SW 1271 (cell line): ENCODE measurements at regions not wholly inside any gene's neighbourhood (a gene's known extent, or its start where the extent isn't known, plus 50 kb on each side); places are given as distances from the start of the nearest gene placed in this dataset.
"Not testable (repeated sequence)": the region's sequence is repeated elsewhere in the genome, so short reads cannot be mapped to it uniquely, and the experiment has no call there.

Experiments
- DNase-seq, 2 experiments: peaks; one replicate each; lab custom pipeline; 2025; lab: John Stamatoyannopoulos, UW

DNA sequence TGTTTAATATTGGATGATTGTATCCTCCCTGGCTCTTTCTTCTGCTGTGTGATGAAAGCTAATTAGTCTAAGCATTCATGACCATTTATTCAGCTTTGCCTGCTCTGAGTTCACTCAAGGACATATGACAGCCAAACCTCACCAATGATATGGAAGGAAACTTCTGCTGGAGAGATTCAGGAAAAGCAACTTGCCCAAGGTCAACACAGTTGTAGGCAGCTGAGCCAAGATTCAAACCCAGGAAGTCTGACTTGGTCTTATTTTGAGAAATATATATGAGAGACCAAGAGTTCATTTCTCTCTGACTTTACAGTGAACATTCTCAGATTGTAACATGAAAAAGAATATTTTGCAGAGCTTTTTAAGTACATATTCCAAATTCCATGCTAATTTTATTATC lies 1588.5 kb upstream of the PIK3C3 start:
- DNase-seq = no peak

DNA sequence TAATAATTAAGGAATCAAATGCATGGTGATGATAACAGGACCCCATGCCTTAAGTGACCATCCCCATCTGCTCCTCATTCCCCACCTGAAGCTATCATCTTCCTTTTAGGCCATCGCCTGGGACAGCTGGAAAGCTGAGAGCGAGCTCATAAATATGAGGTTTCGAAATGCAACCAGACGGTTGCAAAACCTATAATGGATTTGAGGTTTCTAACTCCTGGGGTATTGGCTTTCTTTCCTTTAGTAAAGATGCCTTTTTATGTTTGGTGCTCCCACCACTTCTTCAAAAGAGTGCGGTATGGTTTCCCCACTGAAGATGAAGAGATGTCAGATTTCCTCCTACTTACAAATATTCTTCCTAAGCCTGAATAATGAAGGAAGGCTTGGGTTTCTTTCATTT lies 1589.5 kb upstream of the PIK3C3 start:
- DNase-seq = no peak

DNA sequence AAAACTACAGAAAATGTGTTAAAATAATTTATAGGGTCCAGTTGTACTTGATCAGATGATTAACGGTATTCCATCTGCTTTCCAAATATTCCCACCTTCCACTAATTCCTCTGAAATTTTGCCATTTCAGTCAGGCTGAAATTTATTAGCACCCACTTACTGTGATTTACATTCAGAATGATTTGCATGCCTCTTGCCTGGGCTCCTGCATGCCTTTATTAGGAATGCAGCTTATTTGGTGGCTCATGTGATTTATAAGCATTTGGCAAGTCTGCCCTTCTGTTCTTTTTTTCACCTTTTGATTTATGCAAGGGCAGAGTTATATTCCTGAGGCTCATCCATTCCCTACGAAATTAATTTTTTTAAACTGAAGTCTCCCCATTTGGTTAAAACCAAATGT lies 1594.5 kb upstream of the PIK3C3 start:
- DNase-seq = no peak

DNA sequence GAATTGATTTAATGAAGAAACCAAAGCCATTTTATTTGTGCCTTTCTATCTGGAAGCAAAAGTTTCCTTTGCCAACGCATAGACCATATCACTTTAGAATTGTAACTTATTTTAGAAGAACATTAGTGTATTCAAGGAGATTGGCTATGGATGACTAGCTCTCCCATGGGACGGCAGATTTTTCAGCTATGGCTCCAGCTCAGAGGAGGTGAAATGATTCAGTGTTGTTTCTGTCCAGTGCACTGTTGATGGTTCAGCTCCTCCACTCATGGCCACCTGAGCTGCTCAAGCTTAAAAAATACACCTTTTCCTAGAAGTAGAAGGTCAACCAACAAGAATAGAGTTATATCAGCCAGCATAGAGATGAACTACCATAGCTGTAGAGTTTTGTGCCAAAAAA lies 1597.5 kb upstream of the PIK3C3 start:
- no peak for DNase-seq

DNA sequence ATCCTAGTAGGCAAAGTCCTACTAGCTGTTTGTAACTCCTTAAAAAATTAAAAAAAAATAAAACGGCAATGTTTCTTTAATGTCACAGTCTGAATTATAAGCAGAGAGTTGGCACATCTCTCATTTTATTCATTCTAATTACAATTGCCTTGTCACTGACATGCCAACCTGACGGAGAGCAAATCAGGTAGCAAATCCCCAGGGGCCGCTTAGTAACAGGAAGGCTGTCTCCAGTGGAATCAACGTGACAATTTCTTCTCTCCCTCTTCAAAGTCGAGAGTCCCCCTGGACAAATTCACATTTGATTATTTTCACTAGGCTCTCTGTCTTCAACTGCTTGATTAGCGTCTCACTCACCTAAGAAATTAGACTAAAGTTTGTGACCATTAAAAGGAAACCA lies 1598.9 kb upstream of the PIK3C3 start:
- no peak for DNase-seq

DNA sequence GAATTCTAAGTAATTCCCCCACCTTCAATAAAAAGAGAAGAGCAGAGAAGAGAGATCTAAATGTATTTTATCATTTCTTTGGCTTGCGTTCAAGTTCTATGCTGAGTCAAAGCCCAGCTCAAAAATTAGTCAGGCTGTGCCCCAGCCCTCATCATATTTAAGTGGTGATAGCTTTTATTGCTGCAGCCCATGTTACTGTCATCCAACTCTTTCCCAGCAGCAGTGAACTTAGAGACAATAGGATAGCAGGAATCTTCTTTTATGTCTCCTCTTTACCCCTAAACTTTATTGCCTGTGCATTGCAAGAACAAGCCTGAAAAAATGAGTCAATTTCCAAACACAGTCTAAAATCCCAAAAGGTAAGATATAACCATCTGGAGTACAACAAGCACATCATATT lies 1599.3 kb upstream of the PIK3C3 start:
- DNase-seq = no peak

DNA sequence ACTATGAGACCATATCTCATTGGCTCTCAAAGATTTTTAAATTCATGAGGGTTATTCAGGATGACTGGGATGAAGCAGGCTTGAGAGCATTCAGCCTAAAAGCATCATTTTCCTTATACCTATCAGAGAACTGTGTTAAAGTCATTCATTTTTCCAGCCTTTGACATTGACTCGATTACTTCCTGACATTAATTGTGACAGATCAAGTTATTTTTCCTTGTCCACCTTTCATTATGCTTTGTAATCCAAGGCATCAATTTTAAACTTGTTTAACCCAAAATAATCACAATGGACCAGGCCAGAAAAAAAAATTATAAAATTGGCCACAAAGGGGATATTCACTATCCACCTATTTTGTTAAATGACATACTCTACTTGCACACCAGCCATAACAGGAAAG lies 1606.8 kb upstream of the PIK3C3 start:
- DNase-seq = no peak

DNA sequence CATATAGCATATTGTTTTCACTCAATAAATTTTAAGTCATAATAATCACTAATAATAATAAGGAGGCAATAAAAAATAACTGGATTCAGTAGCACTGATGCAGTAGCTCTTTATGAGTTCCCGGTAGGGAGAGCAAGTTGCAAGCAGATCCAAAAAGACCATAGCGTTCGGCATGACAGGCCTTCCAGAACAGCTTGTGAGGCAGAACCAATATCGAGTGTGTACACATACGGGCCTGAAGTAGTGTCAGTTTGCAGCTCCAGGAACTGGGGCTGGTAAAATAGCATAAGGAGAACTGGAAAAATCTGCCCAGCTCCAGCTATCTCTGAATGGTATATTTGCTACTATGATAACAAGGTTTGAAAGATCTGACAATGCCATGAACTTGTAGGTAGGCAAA lies 1607.8 kb upstream of the PIK3C3 start:
- DNase-seq = no peak

DNA sequence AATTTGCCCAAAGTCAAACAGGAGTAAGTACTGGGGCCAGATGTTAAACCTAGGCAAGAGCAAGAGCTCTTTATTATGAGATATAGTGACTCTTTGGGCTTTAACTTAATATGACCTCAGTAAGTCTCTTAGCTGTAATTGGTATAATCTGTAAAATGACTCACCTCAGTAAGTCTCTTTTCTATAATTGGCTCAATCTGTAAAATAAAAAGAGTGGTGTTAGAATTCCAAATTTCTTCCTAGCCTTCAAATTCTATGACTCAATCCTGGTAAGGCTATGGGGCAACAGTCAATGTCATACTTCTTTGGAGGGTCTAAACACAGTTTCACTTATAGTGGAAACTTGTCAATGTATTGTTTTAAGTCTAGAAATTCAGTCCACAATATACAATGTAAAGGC lies 1608.9 kb upstream of the PIK3C3 start:
- no peak for DNase-seq

DNA sequence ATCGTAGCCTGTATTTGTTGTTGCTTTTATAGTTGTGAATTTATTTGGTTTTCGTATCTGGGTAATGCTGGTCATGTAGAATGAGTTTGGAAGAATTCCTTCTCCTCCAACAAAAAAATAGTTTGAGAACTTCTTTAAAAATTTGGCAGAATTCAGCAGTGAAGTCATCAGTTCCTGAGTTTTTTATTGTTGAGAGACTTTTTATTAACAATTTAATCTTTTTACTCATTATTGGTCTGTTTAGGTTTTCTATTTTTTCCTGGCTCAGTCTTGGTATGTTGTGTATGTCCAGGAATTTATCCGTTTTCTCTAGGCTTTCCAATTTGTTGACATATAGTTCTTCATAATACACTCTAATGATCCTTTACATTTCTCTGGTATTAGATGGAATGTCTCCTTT lies 1613.3 kb upstream of the PIK3C3 start:
- DNase-seq = no peak

DNA sequence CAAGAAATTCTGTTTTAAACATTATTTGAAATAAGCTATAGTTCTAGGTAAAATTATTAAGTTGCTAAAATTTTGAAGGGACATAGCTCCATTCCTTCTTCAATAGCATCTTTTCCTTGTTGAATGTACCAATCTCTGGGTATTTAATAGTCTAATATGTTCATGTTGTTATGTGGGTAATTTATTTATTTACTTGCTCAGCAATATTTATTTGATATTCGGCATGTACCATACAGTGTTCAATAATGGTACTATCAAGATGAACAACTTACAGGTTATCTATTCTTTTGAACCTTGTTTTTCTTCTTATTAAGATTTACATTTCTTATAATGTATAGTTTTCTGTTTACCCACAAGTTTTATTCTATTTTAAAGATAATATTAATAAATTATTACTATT lies 1616.8 kb upstream of the PIK3C3 start:
- no peak for DNase-seq

DNA sequence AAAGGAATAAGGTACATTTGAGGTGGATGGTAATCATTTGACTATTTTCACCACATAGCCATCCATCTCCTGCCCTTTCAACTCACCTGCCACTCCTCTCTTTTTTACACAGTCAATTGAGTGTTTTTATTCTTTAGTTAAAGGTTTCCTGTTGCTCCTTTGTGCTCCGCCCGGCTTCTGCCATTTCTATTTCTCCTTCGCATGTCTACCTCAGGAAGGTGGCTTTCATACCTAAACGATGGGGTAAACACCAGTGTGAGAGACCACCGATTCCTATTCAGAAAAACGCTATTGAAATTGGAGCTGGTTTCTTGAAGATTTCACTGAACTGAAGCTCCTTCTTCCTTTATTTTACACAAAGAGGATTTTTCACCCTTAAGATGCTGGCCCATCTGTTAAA lies 1628.0 kb upstream of the PIK3C3 start:
- DNase-seq = no peak

DNA sequence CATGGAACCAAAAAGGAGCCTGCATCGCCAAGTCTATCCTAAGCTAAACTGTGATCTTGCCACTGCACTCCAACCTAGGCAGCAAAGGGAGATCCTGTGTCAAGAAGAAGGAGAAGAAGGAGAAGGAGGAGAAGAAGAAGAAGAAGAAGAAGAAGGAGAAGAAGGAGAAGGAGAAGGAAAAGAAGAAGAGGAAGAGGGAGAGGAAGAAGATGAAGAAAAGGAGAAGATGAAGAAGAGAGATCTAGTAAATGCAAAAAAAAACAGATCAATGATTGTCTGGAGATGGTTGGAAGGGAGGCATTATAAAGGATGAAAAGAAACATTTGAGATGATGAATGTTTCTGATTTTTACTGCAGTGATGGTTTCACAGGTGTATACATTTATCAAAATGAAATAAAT lies 1629.0 kb upstream of the PIK3C3 start:
- no peak for DNase-seq

DNA sequence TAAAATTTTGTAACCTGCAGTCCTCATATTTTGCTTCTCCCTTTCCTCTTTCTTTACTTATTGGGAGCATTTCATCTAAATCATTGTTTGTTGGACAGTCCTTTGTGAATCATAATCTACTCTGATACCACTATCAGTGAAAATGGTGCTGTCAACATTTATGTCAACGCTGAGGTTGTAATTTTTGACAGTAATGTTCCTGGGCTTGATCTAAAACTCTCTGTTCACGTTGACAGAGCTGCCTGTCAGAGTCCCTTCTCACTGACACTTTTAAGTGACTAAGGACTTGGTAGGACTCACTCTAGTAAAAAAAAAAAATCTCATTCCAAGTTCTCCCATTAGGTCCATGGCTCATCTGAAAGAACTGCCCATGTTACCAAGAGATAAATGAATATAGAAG lies 1640.8 kb upstream of the PIK3C3 start:
- no peak for DNase-seq

DNA sequence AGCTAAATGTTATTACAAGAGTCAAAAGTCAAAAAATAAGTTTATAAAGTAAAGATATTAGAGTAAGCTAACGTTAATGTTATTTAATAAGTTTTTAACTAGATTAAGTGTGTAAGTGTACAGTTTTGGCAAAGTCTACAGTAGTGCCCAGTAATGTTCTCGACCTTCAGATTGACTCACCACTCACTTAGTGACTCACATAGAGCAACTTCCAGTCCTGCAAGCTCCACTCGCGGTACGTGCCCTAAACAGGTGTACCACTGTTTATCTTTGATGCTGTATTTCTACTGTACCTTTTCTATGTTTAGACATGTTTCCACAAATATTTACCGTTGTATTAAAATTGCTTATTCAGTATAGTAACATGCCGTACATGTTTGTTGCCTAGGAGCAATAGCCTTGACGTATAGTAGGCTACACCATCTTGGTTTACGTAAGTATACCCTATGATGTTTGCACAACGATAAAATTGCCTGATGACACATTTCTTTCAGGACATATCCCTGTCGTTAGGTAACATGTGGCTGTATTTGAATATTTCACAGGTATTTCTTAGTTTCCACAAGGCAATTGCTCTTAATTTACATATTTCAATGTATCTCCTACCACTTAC lies 1641.9 kb upstream of the PIK3C3 start:
- DNase-seq = no peak

DNA sequence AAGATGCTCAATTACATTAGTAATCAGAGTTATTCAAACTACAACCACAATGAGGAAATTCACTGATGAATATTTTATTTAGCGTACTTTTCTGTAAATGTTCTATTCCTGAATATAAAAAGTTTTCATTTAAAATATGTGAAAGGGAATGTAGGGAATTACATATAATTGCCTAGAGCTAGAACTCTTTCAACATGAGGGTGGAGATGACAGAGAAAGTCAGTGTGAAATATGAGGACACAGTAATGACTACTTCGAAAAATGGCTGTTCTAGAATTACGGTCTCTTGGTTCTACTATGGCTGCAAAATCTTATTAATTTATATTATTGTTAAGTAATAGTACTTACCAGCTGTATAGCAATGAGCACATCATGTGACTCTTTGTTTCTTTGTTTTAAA lies 1647.4 kb upstream of the PIK3C3 start:
- DNase-seq = no peak

DNA sequence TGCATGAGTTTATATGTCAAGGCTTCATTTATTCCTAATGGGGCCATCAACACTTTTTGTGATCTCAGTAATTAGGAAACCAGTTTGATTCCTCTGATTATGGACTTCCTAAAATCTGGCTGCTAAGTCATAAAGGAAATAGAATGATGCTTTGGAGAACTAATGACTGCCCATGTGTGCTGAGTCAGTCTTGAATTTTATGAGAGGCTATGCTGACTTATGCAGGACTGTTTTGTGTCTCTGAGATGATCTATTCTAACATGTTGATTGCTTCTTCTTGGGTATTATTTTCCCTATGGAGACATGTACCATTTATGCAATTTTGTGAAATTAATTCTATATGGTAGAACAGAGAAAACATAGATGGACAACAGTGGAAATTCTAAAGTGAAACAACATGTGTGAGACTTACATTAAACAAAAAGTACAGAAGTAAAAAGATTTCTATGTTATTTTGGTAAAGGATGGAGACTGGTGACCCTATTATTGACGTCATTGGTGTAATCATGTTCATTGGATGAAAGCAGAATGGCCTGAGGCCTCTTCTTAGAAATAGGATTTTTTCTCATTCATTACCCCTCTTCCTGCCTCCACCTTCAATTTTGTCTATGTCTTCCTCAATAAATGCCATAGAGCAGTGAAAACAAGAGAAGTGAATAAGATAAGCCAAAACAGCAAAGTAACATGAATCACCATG lies 1658.2 kb upstream of the PIK3C3 start:
- no peak for DNase-seq

DNA sequence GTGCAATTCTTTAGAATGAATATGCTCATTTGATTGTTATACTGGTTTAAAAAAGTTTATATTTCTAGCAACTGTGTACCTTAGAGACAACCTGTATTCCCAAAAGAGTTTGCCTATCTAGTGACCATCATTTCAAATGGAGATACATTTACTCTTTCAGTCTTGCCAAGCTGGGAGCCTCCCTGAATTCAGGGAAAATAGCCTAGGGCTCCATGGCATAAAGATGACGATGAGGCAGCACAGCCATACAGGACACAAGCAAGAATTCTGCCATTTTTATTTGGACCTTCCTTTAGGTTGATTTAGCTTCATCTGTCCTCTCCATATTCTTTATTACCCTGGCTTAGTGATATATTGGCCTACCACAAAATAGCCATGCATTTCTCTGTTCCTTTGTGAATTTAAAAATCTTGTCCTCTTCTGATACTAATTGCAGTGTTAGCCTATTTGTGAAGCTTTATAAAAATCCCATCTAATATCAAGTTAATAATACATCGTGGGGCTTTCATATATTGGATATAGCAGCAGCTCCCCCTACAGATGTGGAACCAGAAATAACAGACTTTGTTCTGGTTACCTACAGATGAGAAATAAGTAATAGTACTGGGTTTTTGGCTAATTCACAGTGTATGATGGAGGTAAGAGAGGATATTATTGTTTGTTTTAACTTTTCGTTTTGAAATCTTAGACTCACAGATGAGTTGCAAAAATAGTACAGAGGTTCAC lies 1661.9 kb upstream of the PIK3C3 start:
- DNase-seq = no peak

DNA sequence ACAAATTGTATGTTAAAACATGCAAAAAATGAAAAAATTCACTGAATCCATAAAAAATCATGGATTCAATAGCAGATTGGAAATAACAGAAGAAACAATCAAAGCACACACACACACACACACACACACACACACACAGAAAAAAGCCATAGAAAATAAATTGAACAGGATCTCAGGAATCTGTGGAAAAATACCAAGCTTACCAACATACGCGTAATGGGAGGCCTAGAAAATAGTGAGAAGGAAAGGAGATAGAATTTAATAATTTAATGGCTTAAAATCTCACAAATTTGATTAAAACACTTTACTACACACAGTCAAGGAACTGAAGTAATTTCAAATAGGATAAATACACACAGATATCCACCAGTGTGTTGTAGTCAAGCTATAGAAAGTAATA lies 1671.5 kb upstream of the PIK3C3 start:
- no peak for DNase-seq

DNA sequence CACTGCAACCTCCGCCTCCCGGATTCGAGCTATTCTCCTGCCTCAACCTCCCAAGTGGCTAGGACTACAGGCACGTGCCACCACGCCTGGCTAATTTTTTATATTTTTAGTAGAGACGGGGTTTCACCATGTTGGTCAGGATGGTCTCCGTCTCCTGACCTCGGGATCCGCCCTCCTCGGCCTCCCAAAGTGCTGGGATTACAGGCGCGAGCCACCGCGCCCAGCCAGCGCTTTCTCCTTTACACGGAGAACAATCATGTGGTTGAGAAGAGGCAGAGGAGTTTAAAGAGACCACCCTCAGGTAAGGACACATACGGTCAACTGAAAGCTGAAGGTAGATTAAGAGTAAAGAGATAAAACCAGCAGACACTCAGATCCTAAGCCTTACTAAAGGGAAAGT lies 1673.7 kb upstream of the PIK3C3 start:
- not testable (repeated sequence) for DNase-seq

DNA sequence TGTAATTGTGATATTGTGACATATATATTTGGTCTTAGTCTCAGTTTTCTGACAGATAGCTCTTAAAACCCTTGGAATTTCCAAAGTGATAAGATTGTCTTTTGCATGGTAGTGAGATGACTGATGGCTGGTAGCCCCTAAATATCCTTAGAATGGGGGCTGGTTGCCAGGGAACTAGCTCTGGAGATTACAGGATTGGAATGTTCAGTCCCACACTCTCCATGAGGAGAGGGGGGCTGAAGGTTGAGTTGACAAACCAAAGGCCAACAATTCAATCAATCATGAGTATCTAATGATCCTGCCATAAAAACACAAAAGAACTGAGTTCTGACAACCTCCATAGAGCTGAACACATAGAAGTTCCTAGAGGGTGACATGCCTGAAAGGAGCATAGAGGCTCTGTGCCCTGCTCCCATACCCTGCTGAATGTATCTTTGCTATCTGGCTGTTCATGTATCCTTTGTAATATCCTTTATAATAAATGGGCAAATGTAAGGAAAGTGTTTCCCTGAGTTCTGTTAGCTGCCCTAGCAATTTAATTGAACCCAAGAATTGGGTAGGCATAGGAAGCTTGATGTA lies 1680.3 kb upstream of the PIK3C3 start:
- no peak for DNase-seq

DNA sequence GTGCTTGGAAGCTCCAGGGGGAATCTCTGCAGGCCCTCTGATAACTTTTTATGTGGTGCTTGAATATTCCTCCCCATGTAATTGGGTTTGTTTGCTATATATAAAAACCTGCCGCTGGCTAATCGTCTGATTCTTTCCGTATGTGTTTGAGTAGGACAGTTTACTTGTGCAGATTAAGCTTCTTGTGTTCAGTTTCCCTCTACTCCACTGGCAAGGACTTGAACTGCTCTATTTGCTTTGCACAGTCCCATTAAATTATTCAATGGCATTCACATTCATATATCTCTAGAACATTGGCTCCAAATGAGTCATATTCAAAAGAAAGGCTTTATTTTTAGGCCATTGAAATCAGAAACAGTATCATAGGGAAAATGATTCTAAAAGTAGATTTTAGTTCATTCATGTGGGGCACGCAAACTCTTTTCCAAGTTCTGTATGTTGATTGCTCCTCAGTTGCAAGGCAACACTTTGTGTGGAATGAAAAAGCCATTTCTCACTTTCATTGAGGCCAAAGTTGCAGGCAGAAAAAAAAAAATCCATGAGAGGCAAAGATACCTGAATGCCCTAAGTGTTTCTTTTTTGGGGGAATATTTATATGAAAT lies 1682.3 kb upstream of the PIK3C3 start:
- DNase-seq = no peak
